COLO668 (cell line): ENCODE measurements at regions not wholly inside any gene's neighbourhood (a gene's known extent, or its start where the extent isn't known, plus 50 kb on each side); places are given as distances from the start of the nearest gene placed in this dataset.
"Not testable (repeated sequence)": the region's sequence is repeated elsewhere in the genome, so short reads cannot be mapped to it uniquely, and the experiment has no call there.

Experiments used
- DNase-seq: peaks from one replicate; lab custom pipeline; 2025; ENCODE audit not compliant: unreplicated experiment; lab: John Stamatoyannopoulos, UW

DNA sequence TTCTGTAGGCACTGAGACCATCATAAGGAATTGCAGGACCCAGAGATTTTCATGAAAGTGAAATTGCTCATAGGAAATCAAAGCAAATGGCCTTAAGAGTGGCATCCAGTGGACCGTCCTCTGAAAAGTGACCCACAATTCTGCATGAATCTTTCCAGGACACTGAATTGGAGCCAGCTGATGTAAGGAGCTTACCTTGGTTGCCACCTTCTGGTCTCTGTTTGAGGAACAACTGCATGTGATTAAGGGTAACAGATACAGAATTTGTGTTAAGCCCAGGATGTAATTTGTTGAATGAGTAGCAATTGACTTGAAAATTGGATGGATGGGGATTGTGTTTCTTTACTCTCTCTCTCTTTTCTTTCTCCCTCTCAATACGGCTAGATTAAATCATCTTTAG is 49.9 kb upstream of the GAS1 start:
- no peak for DNase-seq

GRCh38 chr9:86997951-86998350 is 50.6 kb upstream of the GAS1 start:
- DNase-seq, result no peak

DNA sequence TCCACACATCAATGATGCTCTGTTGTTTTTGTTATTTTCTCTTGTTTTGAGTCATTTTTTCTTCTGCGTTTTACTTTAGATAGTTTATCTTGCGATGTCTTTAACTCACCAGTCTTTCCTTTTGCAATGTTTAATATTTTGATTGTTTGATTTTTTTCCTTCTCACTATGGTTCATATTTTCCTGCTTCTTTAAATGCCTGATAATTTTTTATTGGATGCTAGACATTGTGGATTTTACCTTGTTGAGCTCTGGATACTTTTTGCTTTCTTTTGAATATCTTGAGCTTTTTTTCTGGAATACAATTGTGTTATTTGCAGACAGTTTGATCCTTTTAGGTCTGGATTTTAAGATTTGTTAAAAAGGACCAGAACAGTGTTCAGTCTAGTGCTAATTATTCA is 55.2 kb upstream of the GAS1 start:
- DNase-seq, result no peak

DNA sequence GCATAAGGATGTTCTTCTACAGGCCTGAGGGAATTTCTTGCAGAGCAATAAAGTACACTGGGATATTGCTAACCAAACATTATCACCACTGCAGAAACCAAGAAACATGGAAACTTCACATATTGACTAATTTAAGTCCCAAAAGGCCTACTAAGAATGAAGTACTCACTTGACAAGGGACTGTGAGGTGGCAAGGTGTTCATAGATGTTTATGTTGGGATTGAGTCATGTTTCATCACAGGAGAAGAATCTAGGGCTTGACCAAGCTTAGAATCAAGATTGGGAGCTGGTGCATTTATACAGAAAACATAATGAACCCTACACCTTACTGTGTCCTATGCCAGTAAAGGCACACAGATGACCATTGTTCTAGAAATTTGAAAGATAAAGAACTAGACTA is 56.7 kb upstream of the GAS1 start:
- no peak for DNase-seq

GRCh38 chr9:87006956-87007355 is 59.6 kb upstream of the GAS1 start:
- no peak for DNase-seq

DNA sequence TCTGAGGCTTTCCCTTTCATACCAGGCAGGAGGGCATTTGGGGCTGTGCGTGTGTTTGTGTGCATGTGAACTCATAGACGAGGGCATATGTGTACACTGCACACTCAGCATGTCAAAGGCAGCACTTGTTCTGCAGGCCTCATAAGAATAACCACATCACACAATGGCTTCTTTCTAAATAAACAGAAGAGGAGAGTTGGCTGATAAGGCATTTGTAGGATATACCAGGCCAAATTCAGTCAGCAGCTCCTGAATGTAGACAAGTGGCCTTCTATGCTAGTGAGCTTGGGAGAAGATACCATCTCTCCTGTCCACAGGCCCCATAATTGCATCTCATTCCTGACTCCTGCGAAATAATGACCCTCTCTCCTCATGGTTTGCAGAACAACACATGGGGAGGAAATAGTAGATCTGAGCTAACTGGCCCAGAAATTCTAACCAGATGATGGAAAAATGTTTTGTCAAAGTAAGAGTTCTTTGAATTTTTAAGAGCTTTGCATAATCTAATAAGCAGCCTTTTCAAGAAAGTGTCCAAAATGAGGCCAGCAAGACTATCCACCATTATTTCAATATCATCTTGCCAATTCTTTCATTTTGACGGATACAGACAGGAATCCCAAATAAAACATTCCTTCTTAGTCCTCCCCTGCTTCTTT is 60.5 kb upstream of the GAS1 start:
- DNase-seq, result no peak

GRCh38 chr9:87008667-87009066 is 61.4 kb upstream of the GAS1 start:
- DNase-seq, result no peak

- DNase-seq, result no peak
These were observed 63.3 kb upstream of the GAS1 start for GRCh38 chr9:87010626-87011025.

GRCh38 chr9:87011551-87011950 is 64.2 kb upstream of the GAS1 start:
- DNase-seq, result no peak

- no peak for DNase-seq
These were observed 66.2 kb upstream of the GAS1 start for GRCh38 chr9:87013490-87013889.

DNA sequence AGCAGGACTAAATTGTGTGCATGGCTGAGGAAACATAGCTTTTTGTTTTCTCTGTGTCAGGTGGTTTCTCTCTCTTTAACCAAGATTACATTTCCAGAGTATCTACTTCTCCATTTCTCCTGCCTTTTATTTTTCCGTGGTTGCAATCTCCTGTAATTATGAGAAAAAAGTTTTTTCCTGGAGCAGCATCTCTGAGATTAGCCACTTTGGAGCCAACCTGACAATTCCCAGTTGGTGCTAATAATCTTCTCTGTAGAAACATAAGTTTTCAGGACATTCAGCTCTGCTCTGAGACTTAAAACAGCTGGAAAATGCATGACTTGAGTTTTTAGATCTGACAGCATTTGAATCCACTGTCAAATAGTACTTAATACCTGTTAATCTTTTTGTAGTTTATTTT is 67.1 kb upstream of the GAS1 start:
- no peak for DNase-seq

- DNase-seq, result no peak
These were observed 69.4 kb upstream of the GAS1 start for GRCh38 chr9:87016681-87017080.

DNA sequence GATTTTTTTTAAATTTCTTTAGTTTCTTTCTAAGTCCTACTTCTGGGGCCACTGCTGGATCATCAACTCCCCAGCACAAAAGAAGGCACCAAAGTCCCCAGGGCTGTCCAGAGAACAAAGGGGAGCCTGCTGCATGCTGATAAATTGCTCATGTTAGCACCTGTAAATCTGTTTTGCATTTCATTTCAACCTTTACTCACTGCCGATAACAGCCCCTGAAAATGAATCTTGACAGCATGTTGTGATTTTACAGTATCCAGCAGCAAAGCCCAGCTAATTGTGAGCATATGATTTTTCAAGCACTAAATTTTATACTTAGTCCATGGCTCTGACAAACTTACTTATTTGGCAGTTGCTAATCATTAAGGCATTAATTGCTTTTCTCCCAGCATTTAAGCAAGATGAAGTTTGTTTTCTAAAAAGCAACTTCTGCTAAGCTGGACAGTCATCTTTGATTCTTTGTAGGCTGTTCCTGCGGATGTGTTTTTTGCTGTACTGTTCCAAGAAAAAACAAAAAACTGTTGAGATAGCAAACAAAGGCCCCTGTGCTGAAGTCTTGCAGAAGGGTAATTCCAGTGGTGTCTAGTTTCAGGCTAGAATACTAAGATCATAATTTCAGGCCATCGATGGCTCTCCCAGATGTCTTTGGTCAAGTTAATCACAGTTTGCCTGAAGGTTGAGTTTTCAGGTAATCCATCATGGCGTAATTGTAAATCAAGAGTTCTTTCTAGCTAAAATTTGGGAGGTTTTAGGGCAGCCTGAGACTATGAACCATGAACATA is 73.1 kb upstream of the GAS1 start:
- DNase-seq, result no peak

DNA sequence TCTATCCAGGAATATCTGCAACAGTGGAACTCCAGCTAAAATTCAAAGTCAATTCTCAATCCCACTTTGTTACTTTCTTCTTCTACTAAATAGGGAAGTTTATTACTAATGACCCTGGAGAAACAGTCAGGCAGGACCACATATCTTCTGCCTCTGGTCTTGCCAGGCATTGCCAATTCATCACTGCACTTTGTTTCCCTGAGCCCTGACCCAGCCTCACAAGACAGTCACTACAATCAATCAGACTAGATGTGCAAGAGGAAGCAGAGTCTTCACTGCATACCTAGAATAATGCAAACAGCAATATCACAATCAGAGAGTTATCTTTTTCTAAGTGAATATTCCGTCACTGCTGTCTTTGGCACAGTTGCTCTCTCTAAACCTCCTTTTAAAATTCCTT is 74.9 kb upstream of the GAS1 start:
- DNase-seq, result no peak

- no peak for DNase-seq
These were observed 78.9 kb upstream of the GAS1 start for GRCh38 chr9:87026204-87026603.

DNA sequence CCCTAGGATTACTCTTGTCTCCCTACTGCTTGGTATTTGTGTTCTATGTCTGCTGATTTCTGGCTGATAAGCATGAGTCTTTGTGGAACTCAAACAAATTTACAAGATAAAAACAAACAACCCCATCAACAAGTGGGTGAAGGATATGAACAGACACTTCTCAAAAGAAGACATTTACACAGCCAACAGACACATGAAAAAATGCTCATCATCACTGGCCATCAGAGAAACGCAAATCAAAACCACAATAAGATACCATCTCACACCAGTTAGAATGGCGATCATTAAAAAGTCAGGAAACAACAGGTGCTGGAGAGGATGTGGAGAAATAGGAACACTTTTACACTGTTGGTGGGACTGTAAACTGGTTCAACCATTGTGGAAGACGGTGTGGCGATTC is 81.5 kb upstream of the GAS1 start:
- not testable (repeated sequence) for DNase-seq

DNA sequence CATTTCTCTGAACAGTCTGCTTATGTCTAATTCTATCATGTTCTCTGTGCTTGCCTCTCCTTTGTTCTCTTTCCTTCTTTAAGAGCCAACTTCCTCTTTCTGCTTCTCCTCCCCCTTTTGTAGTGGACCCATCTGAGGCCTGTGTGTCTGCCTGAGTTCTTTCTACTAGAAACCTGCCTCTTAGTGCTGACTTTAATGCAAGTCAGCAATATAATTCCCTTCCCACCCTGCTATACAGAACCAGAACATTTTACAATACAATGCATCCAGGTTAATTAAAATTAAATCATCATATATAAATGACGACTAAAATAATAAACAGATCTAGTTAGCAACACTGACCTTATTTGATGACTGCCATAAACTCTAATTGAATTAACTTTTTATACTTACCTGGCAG is 82.6 kb upstream of the GAS1 start:
- no peak for DNase-seq

DNA sequence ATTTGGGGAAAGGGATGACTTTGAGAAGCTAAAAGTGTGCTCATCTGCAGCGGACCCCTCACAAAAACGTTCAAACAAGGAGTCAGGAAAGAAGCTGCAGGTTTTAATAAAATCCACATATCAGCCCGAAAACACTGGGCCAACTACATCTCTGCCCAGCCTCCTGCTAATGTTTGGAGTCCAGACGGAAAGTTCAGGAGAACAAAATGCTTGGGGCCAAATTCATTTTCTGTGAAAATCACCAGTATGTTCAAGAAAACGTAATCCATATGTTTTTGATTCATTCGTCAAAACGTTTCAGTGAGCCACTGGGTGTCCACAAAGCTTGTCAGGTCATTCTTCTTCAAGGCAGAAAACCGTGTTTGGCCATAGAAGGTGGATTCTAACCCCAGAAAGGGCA is 87.5 kb upstream of the GAS1 start:
- DNase-seq, result no peak

- DNase-seq, result no peak
These were observed 88.6 kb upstream of the GAS1 start for GRCh38 chr9:87035879-87036278.

DNA sequence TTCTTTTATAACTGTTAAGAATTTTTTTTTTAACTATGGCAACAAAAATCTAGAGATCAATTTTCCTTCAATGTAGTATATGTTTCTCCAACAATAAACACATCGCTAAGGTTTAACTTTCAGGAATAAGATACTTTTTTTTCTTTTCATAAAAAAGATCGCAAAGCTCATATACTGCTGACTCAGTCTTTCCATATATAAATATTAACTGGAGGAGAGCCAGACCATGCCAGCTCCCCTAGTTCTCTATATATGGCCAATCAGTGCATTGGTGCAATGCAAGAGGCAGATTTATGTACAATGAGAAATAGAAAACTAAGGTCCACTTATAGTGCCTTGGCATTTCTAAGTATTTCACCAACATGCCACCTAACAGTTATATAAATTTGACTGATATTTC is 89.2 kb upstream of the GAS1 start:
- no peak for DNase-seq

DNA sequence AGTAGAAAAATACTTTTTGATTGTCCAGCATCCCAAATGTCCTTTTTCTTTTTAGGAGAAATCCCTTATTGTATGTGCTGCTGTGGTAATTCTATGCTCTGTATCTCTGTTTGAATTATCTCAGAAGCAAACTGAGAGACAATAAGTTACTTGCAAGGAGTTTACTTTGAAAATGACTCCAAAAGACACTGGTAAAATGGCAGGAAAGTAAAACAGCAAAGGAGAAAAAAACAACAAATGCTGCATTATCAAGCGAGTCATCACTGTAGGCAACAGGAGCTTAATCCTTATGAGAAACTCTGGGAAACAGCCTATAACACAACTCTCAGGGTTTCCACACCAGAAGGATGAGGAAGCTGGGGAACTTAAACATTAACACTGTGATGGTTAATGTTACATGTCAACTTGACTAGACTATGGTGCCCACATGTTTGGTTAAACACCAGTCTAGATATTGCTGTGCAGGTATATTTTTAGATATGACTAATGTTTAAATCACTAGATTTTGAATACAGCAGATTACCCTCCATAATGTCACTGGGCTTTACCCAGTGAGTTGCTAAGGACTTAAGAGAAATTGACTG is 92.6 kb upstream of the GAS1 start:
- DNase-seq, result no peak

GRCh38 chr9:87040410-87041009 is 93.2 kb upstream of the GAS1 start:
- no peak for DNase-seq
